ENCODE measurements at regions not wholly inside any gene's neighbourhood (a gene's known extent, or its start where the extent isn't known, plus 50 kb on each side); places are given as distances from the start of the nearest gene placed in this dataset.
A peak's percentile ranks its signal among the peaks of the same experiment; 100 is the strongest.

- POLR2A ChIA-PET, result interaction anchor here in 1 of 2 donors (1.3 to 1.6 kb wide), 2 partner anchors 375 to 377 kb away, joined by 3 to 6 read pairs; no protein-coding TSS in a partner anchor
- no peak overlapping the region for H3K27ac ChIP-seq (ENCODE audit: low read length)
- ATAC-seq (replicated peaks in 1 of 4), result peak; percentile 63 to 89 (median 85)
- Mint-ChIP-seq H3K27ac (no peak overlapping the region), H3K4me3 (no peak overlapping the region), H3K9me3 (no peaks in the 10 kb centered on the region), H3K4me1 (peaks cover 0 to 3% (median 0%) of the 10 kb centered on the region in 3 donors), H3K27me3 (peaks cover 0 to 2% of the 10 kb centered on the region in 2 donors), H3K36me3 (no peaks in the 10 kb centered on the region)
- H3K4me3 ChIP-seq (ENCODE audit: control insufficient read depth in 1 of 2, extremely low read depth in 1 of 2, low read length in 1 of 2), result no peak overlapping the region
- CTCF ChIA-PET, result interaction anchor here (0.5 to 4.3 kb wide), 13 partner anchors 9 to 515 kb away, joined by 3 to 108 read pairs (median 4); partner anchors contain the start of gene RASGEF1B (in 1 of the 2)
- peak; percentile 21 to 81 (median 56) for DNase-seq
- WGBS (ENCODE audit: insufficient coverage), result no CpG with 5 or more reads among the region's 3 CpGs
- H3K4me1 ChIP-seq (ENCODE audit: control insufficient read depth in 1 of 2, extremely low read depth in 1 of 2, insufficient read depth in 2 of 2, low read length in 2 of 2), result no peaks in the 10 kb centered on the region
- H3K36me3 ChIP-seq (ENCODE audit: control insufficient read depth in 2 of 2, extremely low read depth in 1 of 2, insufficient read depth in 1 of 2, low read length in 1 of 2), result no peaks in the 10 kb centered on the region
- H3K27me3 ChIP-seq (replicated peaks in 1 of 2; ENCODE audit: control insufficient read depth in 2 of 2, extremely low read depth in 1 of 2, insufficient read depth in 2 of 2, low read length in 1 of 2), result no peaks in the 10 kb centered on the region
- no peaks in the 10 kb centered on the region for H3K9me3 ChIP-seq
Measured at GRCh38 chr4:81844717-81845116, 373.0 kb upstream of the RASGEF1B start.

GRCh38 chr4:81839347-81840042 is 367.8 kb upstream of the RASGEF1B start:
- ChIA-PET POLR2A (no interaction called here), CTCF (interaction anchor here (0.6 to 2.5 kb wide), 4 partner anchors 9 to 1680 kb away, joined by 3 to 9 read pairs (median 4); no protein-coding TSS in a partner anchor)
- H3K4me3 Mint-ChIP-seq, result no peak overlapping the region
- no CpG with 5 or more reads among the region's 1 CpG for WGBS (ENCODE audit: insufficient coverage)
- H3K9me3 Mint-ChIP-seq, result no peaks in the 10 kb centered on the region
- Histone ChIP-seq H3K4me1 (ENCODE audit: control insufficient read depth in 1 of 2, extremely low read depth in 1 of 2, insufficient read depth in 2 of 2, low read length in 2 of 2) (no peaks in the 10 kb centered on the region), H3K27me3 (replicated peaks in 1 of 2; ENCODE audit: control insufficient read depth in 2 of 2, extremely low read depth in 1 of 2, insufficient read depth in 2 of 2, low read length in 1 of 2) (no peaks in the 10 kb centered on the region), H3K27ac (ENCODE audit: low read length) (no peak overlapping the region), H3K4me3 (ENCODE audit: control insufficient read depth in 1 of 2, extremely low read depth in 1 of 2, low read length in 1 of 2) (no peak overlapping the region), H3K36me3 (ENCODE audit: control insufficient read depth in 2 of 2, extremely low read depth in 1 of 2, insufficient read depth in 1 of 2, low read length in 1 of 2) (no peaks in the 10 kb centered on the region), H3K9me3 (no peaks in the 10 kb centered on the region)
- DNase-seq (no peak), ATAC-seq (replicated peaks in 1 of 4) (no peak)
- H3K27ac Mint-ChIP-seq, result no peak overlapping the region
- H3K4me1 Mint-ChIP-seq, result peaks cover 0 to 5% (median 0%) of the 10 kb centered on the region in 3 donors
- H3K27me3 Mint-ChIP-seq, result peaks cover 0 to 2% of the 10 kb centered on the region in 2 donors
- H3K36me3 Mint-ChIP-seq, result no peaks in the 10 kb centered on the region

GRCh38 chr4:81838586-81838985 is 366.9 kb upstream of the RASGEF1B start:
- Mint-ChIP-seq H3K27ac (no peak overlapping the region), H3K4me1 (peaks cover 0 to 5% (median 0%) of the 10 kb centered on the region in 3 donors), H3K4me3 (no peak overlapping the region), H3K9me3 (no peaks in the 10 kb centered on the region), H3K36me3 (no peaks in the 10 kb centered on the region), H3K27me3 (peaks cover 0 to 3% of the 10 kb centered on the region in 2 donors)
- Histone ChIP-seq H3K9me3 (no peaks in the 10 kb centered on the region), H3K36me3 (ENCODE audit: control insufficient read depth in 2 of 2, extremely low read depth in 1 of 2, insufficient read depth in 1 of 2, low read length in 1 of 2) (no peaks in the 10 kb centered on the region), H3K4me1 (ENCODE audit: control insufficient read depth in 1 of 2, extremely low read depth in 1 of 2, insufficient read depth in 2 of 2, low read length in 2 of 2) (no peaks in the 10 kb centered on the region), H3K27me3 (replicated peaks in 1 of 2; ENCODE audit: control insufficient read depth in 2 of 2, extremely low read depth in 1 of 2, insufficient read depth in 2 of 2, low read length in 1 of 2) (no peaks in the 10 kb centered on the region), H3K27ac (ENCODE audit: low read length) (no peak overlapping the region), H3K4me3 (ENCODE audit: control insufficient read depth in 1 of 2, extremely low read depth in 1 of 2, low read length in 1 of 2) (no peak overlapping the region)
- no CpG with 5 or more reads among the region's 2 CpGs for WGBS (ENCODE audit: insufficient coverage)
- CTCF ChIA-PET, result interaction anchor here (0.8 to 2.5 kb wide), 3 partner anchors 10 to 371 kb away, joined by 3 to 9 read pairs (median 5); no protein-coding TSS in a partner anchor
- ATAC-seq (replicated peaks in 1 of 4) (no peak), DNase-seq (no peak)
- POLR2A ChIA-PET, result no interaction called here

- no peaks in the 10 kb centered on the region for H3K36me3 Mint-ChIP-seq
- CTCF ChIA-PET, result no interaction called here
- H3K4me1 ChIP-seq (ENCODE audit: control insufficient read depth in 1 of 2, extremely low read depth in 1 of 2, insufficient read depth in 2 of 2, low read length in 2 of 2), result no peaks in the 10 kb centered on the region
- no peak overlapping the region for H3K4me3 Mint-ChIP-seq
- H3K27me3 ChIP-seq (replicated peaks in 1 of 2; ENCODE audit: control insufficient read depth in 2 of 2, extremely low read depth in 1 of 2, insufficient read depth in 2 of 2, low read length in 1 of 2), result no peaks in the 10 kb centered on the region
- no CpG with 5 or more reads among the region's 1 CpG for whole genome bisulfite sequencing (ENCODE audit: insufficient coverage)
- H3K9me3 ChIP-seq, result no peaks in the 10 kb centered on the region
- POLR2A ChIA-PET, result no interaction called here
- no peak overlapping the region for H3K27ac ChIP-seq (ENCODE audit: low read length)
- ATAC-seq (replicated peaks in 1 of 4) (no peak), DNase-seq (no peak)
- no peak overlapping the region for H3K4me3 ChIP-seq (ENCODE audit: control insufficient read depth in 1 of 2, extremely low read depth in 1 of 2, low read length in 1 of 2)
- peaks cover 0 to 5% (median 0%) of the 10 kb centered on the region in 3 donors for H3K4me1 Mint-ChIP-seq
- peaks cover 0 to 5% of the 10 kb centered on the region in 2 donors for H3K27me3 Mint-ChIP-seq
- no peaks in the 10 kb centered on the region for H3K36me3 ChIP-seq (ENCODE audit: control insufficient read depth in 2 of 2, extremely low read depth in 1 of 2, insufficient read depth in 1 of 2, low read length in 1 of 2)
- H3K27ac Mint-ChIP-seq, result no peak overlapping the region
- no peaks in the 10 kb centered on the region for H3K9me3 Mint-ChIP-seq
Measured at GRCh38 chr4:81836716-81837115, 365.0 kb upstream of the RASGEF1B start.

GRCh38 chr4:81833576-81833975 is 361.9 kb upstream of the RASGEF1B start:
- no peaks in the 10 kb centered on the region for H3K4me1 Mint-ChIP-seq
- Histone ChIP-seq H3K27me3 (replicated peaks in 1 of 2; ENCODE audit: control insufficient read depth in 2 of 2, extremely low read depth in 1 of 2, insufficient read depth in 2 of 2, low read length in 1 of 2) (no peaks in the 10 kb centered on the region), H3K4me3 (ENCODE audit: control insufficient read depth in 1 of 2, extremely low read depth in 1 of 2, low read length in 1 of 2) (no peak overlapping the region), H3K9me3 (no peaks in the 10 kb centered on the region), H3K27ac (ENCODE audit: low read length) (no peak overlapping the region), H3K4me1 (ENCODE audit: control insufficient read depth in 1 of 2, extremely low read depth in 1 of 2, insufficient read depth in 2 of 2, low read length in 2 of 2) (no peaks in the 10 kb centered on the region), H3K36me3 (ENCODE audit: control insufficient read depth in 2 of 2, extremely low read depth in 1 of 2, insufficient read depth in 1 of 2, low read length in 1 of 2) (no peaks in the 10 kb centered on the region)
- no peaks in the 10 kb centered on the region for H3K36me3 Mint-ChIP-seq
- H3K27me3 Mint-ChIP-seq, result peaks cover 0 to 3% of the 10 kb centered on the region in 2 donors
- WGBS (ENCODE audit: insufficient coverage), result 75% methylated on average over 1 of the region's 3 CpGs
- no peak for ATAC-seq (replicated peaks in 1 of 4)
- no peaks in the 10 kb centered on the region for H3K9me3 Mint-ChIP-seq
- H3K27ac Mint-ChIP-seq, result no peak overlapping the region
- no peak for DNase-seq
- CTCF ChIA-PET, result no interaction called here
- no peak overlapping the region for H3K4me3 Mint-ChIP-seq
- POLR2A ChIA-PET, result interaction anchor here in 1 of 2 donors (0.5 kb wide), 1 partner anchor 65 kb away, joined by 3 read pairs; no protein-coding TSS in a partner anchor

GRCh38 chr4:81828991-81829390 is 357.3 kb upstream of the RASGEF1B start:
- ATAC-seq (replicated peaks in 1 of 4) (no peak), DNase-seq (no peak)
- Mint-ChIP-seq H3K9me3 (no peaks in the 10 kb centered on the region), H3K27me3 (peaks cover 0 to 3% of the 10 kb centered on the region in 2 donors), H3K36me3 (no peaks in the 10 kb centered on the region), H3K27ac (no peak overlapping the region), H3K4me1 (no peaks in the 10 kb centered on the region), H3K4me3 (no peak overlapping the region)
- no peak overlapping the region for H3K4me3 ChIP-seq (ENCODE audit: control insufficient read depth in 1 of 2, extremely low read depth in 1 of 2, low read length in 1 of 2)
- no peak overlapping the region for H3K27ac ChIP-seq (ENCODE audit: low read length)
- 100% methylated on average over 1 of the region's 1 CpG for WGBS (ENCODE audit: insufficient coverage)
- H3K27me3 ChIP-seq (replicated peaks in 1 of 2; ENCODE audit: control insufficient read depth in 2 of 2, extremely low read depth in 1 of 2, insufficient read depth in 2 of 2, low read length in 1 of 2), result no peaks in the 10 kb centered on the region
- ChIA-PET CTCF (interaction anchor here in 1 of 2 donors (1.3 kb wide), 1 partner anchor 362 kb away, joined by 3 read pairs; no protein-coding TSS in a partner anchor), POLR2A (no interaction called here)
- no peaks in the 10 kb centered on the region for H3K9me3 ChIP-seq
- H3K4me1 ChIP-seq (ENCODE audit: control insufficient read depth in 1 of 2, extremely low read depth in 1 of 2, insufficient read depth in 2 of 2, low read length in 2 of 2), result no peaks in the 10 kb centered on the region
- no peaks in the 10 kb centered on the region for H3K36me3 ChIP-seq (ENCODE audit: control insufficient read depth in 2 of 2, extremely low read depth in 1 of 2, insufficient read depth in 1 of 2, low read length in 1 of 2)

All from T-cell (primary cell).